HG02870 (cell line): ENCODE measurements at regions not wholly inside any gene's neighbourhood (a gene's known extent, or its start where the extent isn't known, plus 50 kb on each side); places are given as distances from the start of the nearest gene placed in this dataset.

Source experiments
- ATAC-seq: cut with Tn5 transposase; IDR thresholded peaks from one replicate; pipeline ENCODE4 v1.9.1; 2021; ENCODE audit warnings: mild to moderate bottlenecking, moderate library complexity; ENCODE audit not compliant: unreplicated experiment

- ATAC-seq = no peak
Measured at GRCh38 chr15:96716478-96716877, 386.0 kb downstream of the NR2F2 start.

DNA sequence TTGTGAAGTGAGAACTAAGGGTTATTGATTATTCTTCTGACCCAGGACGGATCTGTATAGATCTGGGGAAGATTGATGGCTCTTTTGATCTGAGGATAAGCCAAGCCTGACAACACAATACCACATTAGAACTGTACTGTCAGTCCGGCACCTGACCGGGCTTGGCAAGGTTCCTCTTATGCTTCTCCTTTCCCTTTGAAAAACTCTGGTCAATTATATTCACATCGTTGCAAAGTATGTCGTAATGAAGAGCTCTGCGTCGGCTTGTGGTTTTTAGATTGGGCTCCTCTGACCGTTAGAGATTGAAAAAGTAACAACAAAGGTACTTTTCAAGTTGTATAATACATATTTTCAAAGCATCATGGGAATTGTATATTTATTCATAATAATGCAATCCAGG, 389.8 kb downstream of the NR2F2 start:
- no peak for ATAC-seq

- ATAC-seq = no peak
Measured at GRCh38 chr15:96720656-96721055, 390.2 kb downstream of the NR2F2 start.

DNA sequence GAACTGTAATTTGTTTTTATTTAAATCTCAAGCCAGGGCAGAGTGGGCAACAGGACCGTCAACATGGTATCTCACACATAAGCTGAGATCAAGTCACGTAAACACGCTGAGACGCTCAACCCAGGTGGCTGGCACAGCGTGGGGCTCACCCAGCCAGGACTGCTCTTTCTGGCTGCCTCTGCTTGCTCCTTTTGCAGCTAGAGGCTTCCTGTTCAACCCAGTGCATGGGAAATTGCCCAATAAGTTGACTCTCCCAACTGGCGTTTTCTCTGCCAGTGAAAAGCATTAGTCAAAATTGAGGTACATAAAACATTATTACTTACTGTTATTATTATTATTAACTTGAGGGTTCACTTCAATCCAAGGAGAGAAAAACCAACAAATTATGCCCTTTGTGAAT, 398.1 kb downstream of the NR2F2 start:
- no peak for ATAC-seq

- ATAC-seq = no peak
Measured at GRCh38 chr15:96732704-96733103, 402.2 kb downstream of the NR2F2 start.

DNA sequence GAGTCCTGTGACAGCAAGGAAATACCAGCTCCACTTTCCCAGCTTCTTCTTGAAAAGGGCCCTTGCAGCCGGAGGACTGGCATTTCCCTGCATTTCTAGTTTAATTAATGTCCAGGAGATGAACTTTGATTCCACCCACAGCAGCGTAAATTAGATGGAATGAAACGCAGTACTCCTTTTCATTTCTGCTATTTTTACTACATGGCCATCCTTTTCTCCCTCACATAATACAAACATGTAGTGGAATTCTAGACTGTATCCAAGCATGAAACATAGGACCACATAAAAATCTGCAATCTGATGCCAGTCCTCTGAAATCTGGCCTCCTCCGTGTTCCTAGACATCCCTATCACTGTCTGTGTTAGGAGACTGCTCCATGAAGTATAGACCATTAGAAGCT, 403.2 kb downstream of the NR2F2 start:
- no peak for ATAC-seq

- ATAC-seq = no peak
Measured at GRCh38 chr15:96735632-96736240, 405.2 kb downstream of the NR2F2 start.

GRCh38 chr15:96736384-96736783, 405.9 kb downstream of the NR2F2 start:
- ATAC-seq = no peak

GRCh38 chr15:96737408-96737807, 406.9 kb downstream of the NR2F2 start:
- ATAC-seq = no peak

- ATAC-seq = no peak
Measured at GRCh38 chr15:96746665-96747064, 416.2 kb downstream of the NR2F2 start.

- ATAC-seq = no peak
Measured at GRCh38 chr15:96747291-96747690, 416.8 kb downstream of the NR2F2 start.

GRCh38 chr15:96750361-96750760, 419.9 kb downstream of the NR2F2 start:
- no peak for ATAC-seq

- no peak for ATAC-seq
Measured at GRCh38 chr15:96756146-96756545, 425.6 kb downstream of the NR2F2 start.

GRCh38 chr15:96756656-96757055, 426.2 kb downstream of the NR2F2 start:
- ATAC-seq = no peak

DNA sequence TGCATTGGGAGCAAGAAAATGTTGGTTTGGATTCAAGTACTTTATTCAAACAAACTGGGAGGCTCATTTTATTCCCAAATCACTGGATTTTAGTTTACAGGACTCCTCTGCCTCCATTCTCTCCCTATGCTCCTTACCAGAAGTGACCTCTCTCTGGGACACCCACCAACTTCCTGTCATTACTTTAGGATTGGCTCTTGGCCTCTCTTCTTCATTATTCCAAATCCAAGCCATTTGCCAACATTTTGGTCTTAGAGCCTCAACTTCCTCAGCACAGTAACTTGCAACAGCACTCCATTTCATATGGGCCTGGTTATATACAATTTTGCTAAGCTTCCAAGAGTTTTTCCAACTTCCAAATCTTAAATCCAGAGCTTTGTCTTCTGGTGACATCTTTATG, 432.1 kb downstream of the NR2F2 start:
- no peak for ATAC-seq

DNA sequence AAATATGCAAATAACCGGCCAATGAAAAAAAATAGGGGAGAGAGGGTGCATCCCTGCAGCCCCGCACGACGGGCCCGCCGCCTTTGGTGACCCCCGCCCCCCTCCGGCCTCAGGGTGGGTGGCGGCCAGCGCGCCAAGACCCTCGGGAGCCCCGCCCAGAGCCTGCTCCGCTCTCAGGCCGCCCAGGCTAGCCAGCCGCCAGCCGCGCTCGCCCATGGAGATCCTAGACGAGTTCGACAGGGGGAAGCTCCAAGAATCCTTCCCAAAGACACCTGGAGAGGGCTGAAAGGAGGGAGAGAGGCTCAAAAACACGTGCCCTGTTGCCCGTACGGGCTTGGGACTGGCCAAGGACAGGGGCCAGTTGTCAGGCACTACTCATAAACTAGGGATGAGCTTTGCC, 434.0 kb downstream of the NR2F2 start:
- ATAC-seq = no peak

DNA sequence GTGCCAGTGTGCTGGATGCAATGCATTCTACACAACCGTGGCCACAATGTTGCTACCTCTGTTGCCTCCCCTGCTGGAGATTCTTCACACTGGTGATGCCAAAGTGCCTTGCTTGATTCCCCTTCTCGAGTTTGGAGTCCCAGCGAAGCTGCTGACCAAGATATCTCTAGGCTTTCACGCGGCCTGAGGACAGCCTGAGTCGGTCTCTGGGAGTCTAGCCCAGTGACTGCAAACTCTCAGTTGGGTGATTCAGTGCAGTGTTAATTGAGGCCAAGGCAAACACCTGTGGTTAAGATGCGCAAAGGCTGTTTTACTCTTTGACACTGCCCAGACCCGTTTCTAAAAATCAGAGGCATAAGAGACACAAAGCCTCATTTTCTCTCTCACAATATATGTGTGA, 434.4 kb downstream of the NR2F2 start:
- ATAC-seq = no peak

GRCh38 chr15:96766366-96766765, 435.9 kb downstream of the NR2F2 start:
- no peak for ATAC-seq

- ATAC-seq = no peak
Measured at GRCh38 chr15:96767703-96768434, 437.4 kb downstream of the NR2F2 start.

- ATAC-seq = no peak
Measured at GRCh38 chr15:96768435-96768789, 437.9 kb downstream of the NR2F2 start.

GRCh38 chr15:96771035-96771434, 440.5 kb downstream of the NR2F2 start:
- no peak for ATAC-seq

GRCh38 chr15:96774216-96774615, 443.7 kb downstream of the NR2F2 start:
- ATAC-seq = no peak

DNA sequence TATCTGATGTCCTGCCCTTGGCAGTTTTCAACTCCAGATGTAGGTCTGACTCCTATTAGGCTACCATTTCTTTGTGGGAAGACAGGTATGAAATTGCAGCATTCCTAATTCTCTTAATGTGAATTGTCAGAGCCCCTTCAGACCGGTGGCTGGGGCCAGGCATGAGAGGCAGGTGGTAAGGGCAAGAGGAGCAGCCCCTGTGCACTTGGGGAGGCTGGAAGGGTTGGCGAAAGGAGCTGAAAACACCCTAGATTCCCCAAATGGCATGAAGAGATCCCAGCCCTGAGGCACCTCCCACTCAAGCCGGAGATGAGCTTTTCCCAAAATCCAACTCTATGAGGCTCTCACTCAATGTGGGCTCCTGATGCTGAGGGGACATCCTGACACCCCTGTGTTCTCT, 453.2 kb downstream of the NR2F2 start:
- ATAC-seq = no peak
